Lower leg skin (tissue), 3 donors: ENCODE measurements at regions not wholly inside any gene's neighbourhood (a gene's known extent, or its start where the extent isn't known, plus 50 kb on each side); places are given as distances from the start of the nearest gene placed in this dataset.

Experiments
- POLR2A ChIP-seq, 2 donors: fragments of 450-650 bp; IDR thresholded peaks; one replicate each; pipeline ENCODE4 v1.6.1; 2016 to 2017; ENCODE audit warnings: antibody characterized with exemption in 2 of 2, mild to moderate bottlenecking in 1 of 2, moderate library complexity in 1 of 2
- TF ChIP-seq, protein P1 (sequence below), 3 donors: fragments of 450-650 bp; IDR thresholded peaks; one replicate each; pipeline ENCODE4 v1.5.1; 2016; ENCODE audit warnings: antibody characterized with exemption in 3 of 3, mild to moderate bottlenecking in 3 of 3, moderate library complexity in 2 of 3

DNA sequence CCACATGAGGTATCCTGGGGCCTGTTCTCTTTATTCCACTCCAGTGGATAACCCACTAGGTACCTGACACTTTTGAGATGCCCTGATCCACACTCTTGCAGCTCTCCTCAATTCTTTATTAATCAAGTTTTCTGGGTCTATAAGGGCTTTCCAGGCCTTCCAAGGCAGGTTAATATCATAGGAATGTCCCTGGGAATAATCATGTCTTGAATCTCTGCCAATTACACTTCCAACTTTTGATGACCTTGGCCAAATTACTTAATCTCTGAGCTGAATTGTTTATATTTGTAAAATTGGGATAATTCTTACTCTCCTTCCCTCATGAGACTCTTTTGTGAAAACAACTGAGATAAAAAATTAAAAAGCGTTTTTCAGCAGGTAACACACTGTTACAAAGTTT lies 881.7 kb downstream of the MCTP2 start:
- TF ChIP-seq, protein P1, sequence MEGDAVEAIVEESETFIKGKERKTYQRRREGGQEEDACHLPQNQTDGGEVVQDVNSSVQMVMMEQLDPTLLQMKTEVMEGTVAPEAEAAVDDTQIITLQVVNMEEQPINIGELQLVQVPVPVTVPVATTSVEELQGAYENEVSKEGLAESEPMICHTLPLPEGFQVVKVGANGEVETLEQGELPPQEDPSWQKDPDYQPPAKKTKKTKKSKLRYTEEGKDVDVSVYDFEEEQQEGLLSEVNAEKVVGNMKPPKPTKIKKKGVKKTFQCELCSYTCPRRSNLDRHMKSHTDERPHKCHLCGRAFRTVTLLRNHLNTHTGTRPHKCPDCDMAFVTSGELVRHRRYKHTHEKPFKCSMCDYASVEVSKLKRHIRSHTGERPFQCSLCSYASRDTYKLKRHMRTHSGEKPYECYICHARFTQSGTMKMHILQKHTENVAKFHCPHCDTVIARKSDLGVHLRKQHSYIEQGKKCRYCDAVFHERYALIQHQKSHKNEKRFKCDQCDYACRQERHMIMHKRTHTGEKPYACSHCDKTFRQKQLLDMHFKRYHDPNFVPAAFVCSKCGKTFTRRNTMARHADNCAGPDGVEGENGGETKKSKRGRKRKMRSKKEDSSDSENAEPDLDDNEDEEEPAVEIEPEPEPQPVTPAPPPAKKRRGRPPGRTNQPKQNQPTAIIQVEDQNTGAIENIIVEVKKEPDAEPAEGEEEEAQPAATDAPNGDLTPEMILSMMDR (IDR thresholded peaks at IDR 0.05) = no peak
- no peak for TF ChIP-seq POLR2A (IDR thresholded peaks at IDR 0.05)
